Peyer's patch (tissue), 4 donors: ENCODE measurements at regions not wholly inside any gene's neighbourhood (a gene's known extent, or its start where the extent isn't known, plus 50 kb on each side); places are given as distances from the start of the nearest gene placed in this dataset.

Experiments used
- CTCF ChIP-seq, 6 experiments: fragments of 450-650 bp in 4 of 6; fragments of 200-600 bp in 2 of 6; sonication (generic) in 1 of 6; IDR thresholded peaks; one replicate each; pipeline ENCODE4 v1.5.1; 2017 to 2019; ENCODE audit warnings: antibody characterized with exemption in 6 of 6, mild to moderate bottlenecking in 3 of 6, moderate library complexity in 1 of 6
- POLR2A ChIP-seq, 2 donors: fragments of 450-650 bp; IDR thresholded peaks; one replicate each; pipeline ENCODE4 v1.5.1; 2017; ENCODE audit warnings: antibody characterized with exemption in 2 of 2, mild to moderate bottlenecking in 2 of 2, moderate library complexity in 2 of 2

DNA sequence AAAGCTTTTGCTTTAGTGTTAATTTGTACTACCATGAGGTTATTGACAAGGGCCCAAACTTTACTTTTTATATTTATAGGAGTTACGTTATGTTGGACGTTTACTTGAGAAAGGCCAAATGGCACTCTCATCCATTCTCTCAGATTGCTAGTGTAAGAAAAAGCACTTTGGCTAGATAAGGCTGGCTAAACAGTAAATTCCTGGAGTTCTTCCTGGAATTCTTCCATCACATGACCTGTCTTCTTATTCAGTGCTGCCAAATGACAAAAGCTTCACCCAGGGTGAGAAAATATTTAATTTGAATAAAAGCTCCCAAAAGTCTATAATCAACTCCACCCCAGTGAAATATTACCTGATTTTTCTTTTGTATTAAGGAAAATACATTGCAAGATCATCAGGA lies 1568.9 kb upstream of the ACO1 start:
- TF ChIP-seq CTCF (IDR thresholded peaks at IDR 0.05): no peak
- TF ChIP-seq POLR2A (IDR thresholded peaks at IDR 0.05): no peak
